ENCODE measurements at regions not wholly inside any gene's neighbourhood (a gene's known extent, or its start where the extent isn't known, plus 50 kb on each side); places are given as distances from the start of the nearest gene placed in this dataset.

DNA sequence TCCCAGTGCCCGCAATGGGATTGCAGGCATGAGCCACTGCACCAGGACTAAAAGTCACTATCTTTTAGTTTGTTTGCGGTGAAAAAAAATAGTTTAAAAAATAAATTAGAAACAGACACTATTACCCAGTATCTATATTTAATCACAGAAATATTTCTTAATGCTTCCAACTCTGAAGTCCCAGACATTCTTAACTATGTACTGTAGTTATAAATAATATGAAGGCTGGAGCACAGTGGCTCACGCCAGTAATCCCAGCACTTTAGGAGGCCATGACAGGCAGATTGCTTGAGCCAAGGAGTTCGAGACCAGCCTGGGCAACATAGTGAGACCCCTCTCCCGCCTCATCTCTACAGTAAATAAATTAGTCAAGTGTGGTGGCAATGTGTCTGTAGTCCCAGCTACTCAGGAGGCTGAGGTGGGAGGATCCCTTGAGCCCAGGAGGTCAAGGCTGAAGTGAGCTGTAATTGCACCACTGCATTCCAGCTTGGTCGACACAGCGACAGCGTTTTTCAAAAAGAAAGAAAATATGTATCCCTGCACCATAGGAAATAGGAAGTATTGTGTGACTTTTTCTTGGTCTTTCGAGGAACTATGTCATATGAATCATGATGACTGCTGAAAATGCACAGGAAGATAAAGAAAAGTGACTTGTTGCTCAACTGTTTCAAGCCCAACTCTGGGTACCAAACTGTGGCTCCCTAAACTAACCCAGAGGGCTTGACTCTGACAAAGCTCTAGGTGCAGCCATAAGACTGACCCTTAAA is 74.9 kb upstream of the STEAP1B start (continued):
- no peak for TF ChIP-seq CBX8 (IDR thresholded peaks at IDR 0.05; ENCODE audit: borderline replicate concordance, low read depth, low read length)
- no peak for TF ChIP-seq MAFK (IDR thresholded peaks at IDR 0.05; ENCODE audit: low read depth, low read length)
- TF ChIP-seq, protein P1, sequence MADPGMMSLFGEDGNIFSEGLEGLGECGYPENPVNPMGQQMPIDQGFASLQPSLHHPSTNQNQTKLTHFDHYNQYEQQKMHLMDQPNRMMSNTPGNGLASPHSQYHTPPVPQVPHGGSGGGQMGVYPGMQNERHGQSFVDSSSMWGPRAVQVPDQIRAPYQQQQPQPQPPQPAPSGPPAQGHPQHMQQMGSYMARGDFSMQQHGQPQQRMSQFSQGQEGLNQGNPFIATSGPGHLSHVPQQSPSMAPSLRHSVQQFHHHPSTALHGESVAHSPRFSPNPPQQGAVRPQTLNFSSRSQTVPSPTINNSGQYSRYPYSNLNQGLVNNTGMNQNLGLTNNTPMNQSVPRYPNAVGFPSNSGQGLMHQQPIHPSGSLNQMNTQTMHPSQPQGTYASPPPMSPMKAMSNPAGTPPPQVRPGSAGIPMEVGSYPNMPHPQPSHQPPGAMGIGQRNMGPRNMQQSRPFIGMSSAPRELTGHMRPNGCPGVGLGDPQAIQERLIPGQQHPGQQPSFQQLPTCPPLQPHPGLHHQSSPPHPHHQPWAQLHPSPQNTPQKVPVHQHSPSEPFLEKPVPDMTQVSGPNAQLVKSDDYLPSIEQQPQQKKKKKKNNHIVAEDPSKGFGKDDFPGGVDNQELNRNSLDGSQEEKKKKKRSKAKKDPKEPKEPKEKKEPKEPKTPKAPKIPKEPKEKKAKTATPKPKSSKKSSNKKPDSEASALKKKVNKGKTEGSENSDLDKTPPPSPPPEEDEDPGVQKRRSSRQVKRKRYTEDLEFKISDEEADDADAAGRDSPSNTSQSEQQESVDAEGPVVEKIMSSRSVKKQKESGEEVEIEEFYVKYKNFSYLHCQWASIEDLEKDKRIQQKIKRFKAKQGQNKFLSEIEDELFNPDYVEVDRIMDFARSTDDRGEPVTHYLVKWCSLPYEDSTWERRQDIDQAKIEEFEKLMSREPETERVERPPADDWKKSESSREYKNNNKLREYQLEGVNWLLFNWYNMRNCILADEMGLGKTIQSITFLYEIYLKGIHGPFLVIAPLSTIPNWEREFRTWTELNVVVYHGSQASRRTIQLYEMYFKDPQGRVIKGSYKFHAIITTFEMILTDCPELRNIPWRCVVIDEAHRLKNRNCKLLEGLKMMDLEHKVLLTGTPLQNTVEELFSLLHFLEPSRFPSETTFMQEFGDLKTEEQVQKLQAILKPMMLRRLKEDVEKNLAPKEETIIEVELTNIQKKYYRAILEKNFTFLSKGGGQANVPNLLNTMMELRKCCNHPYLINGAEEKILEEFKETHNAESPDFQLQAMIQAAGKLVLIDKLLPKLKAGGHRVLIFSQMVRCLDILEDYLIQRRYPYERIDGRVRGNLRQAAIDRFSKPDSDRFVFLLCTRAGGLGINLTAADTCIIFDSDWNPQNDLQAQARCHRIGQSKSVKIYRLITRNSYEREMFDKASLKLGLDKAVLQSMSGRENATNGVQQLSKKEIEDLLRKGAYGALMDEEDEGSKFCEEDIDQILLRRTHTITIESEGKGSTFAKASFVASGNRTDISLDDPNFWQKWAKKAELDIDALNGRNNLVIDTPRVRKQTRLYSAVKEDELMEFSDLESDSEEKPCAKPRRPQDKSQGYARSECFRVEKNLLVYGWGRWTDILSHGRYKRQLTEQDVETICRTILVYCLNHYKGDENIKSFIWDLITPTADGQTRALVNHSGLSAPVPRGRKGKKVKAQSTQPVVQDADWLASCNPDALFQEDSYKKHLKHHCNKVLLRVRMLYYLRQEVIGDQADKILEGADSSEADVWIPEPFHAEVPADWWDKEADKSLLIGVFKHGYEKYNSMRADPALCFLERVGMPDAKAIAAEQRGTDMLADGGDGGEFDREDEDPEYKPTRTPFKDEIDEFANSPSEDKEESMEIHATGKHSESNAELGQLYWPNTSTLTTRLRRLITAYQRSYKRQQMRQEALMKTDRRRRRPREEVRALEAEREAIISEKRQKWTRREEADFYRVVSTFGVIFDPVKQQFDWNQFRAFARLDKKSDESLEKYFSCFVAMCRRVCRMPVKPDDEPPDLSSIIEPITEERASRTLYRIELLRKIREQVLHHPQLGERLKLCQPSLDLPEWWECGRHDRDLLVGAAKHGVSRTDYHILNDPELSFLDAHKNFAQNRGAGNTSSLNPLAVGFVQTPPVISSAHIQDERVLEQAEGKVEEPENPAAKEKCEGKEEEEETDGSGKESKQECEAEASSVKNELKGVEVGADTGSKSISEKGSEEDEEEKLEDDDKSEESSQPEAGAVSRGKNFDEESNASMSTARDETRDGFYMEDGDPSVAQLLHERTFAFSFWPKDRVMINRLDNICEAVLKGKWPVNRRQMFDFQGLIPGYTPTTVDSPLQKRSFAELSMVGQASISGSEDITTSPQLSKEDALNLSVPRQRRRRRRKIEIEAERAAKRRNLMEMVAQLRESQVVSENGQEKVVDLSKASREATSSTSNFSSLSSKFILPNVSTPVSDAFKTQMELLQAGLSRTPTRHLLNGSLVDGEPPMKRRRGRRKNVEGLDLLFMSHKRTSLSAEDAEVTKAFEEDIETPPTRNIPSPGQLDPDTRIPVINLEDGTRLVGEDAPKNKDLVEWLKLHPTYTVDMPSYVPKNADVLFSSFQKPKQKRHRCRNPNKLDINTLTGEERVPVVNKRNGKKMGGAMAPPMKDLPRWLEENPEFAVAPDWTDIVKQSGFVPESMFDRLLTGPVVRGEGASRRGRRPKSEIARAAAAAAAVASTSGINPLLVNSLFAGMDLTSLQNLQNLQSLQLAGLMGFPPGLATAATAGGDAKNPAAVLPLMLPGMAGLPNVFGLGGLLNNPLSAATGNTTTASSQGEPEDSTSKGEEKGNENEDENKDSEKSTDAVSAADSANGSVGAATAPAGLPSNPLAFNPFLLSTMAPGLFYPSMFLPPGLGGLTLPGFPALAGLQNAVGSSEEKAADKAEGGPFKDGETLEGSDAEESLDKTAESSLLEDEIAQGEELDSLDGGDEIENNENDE (IDR thresholded peaks at IDR 0.05; ENCODE audit: insufficient replicate concordance, low read length) = no peak
- no peak for TF ChIP-seq SIRT6 (IDR thresholded peaks at IDR 0.05; ENCODE audit: low read length)
- no peak for TF ChIP-seq SP4 (IDR thresholded peaks at IDR 0.05; ENCODE audit: low read length)
- no peak for TF ChIP-seq SUZ12 (IDR thresholded peaks at IDR 0.05; ENCODE audit: low read length)
- TF ChIP-seq GABPA (IDR thresholded peaks at IDR 0.05; ENCODE audit: borderline replicate concordance, insufficient read depth, low read length) = no peak
- no peak for TF ChIP-seq POLR2A (IDR thresholded peaks at IDR 0.05; ENCODE audit: control extremely low read depth in 1 of 2, low read depth in 2 of 2, low read length in 2 of 2)
- no peak for TF ChIP-seq GTF2F1 (IDR thresholded peaks at IDR 0.05; ENCODE audit: borderline replicate concordance, low read depth, low read length)
- no peak for TF ChIP-seq SIX5 (IDR thresholded peaks at IDR 0.05; ENCODE audit: low read depth, low read length)
- TF ChIP-seq CEBPB (IDR thresholded peaks at IDR 0.05; ENCODE audit: low read depth, low read length) = no peak
